ENCODE measurements at regions not wholly inside any gene's neighbourhood (a gene's known extent, or its start where the extent isn't known, plus 50 kb on each side); places are given as distances from the start of the nearest gene placed in this dataset.

GRCh38 chr5:164966611-164967010 lies 1461.2 kb downstream of the MAT2B start:
- Histone ChIP-seq H3K4me3 (ENCODE audit: low read length) (no peak overlapping the region), H3K36me3 (ENCODE audit: insufficient read depth, low read length) (no peaks in the 10 kb centered on the region), H3K9me3 (ENCODE audit: low read length) (no peaks in the 10 kb centered on the region), H2AFZ (ENCODE audit: low read depth, low read length) (no peak overlapping the region), H3K4me1 (ENCODE audit: insufficient read depth, low read length) (no peaks in the 10 kb centered on the region), H3K27me3 (ENCODE audit: insufficient read depth, low read length) (no peaks in the 10 kb centered on the region)

- Histone ChIP-seq H2AFZ (ENCODE audit: low read depth, low read length) (no peak overlapping the region), H3K4me3 (ENCODE audit: low read length) (no peak overlapping the region), H3K4me1 (ENCODE audit: insufficient read depth, low read length) (no peaks in the 10 kb centered on the region), H3K36me3 (ENCODE audit: insufficient read depth, low read length) (no peaks in the 10 kb centered on the region), H3K9me3 (ENCODE audit: low read length) (no peaks in the 10 kb centered on the region), H3K27me3 (ENCODE audit: insufficient read depth, low read length) (no peaks in the 10 kb centered on the region)
Measured at GRCh38 chr5:164967354-164967753, 1461.9 kb downstream of the MAT2B start.

GRCh38 chr5:164972973-164973372 lies 1467.6 kb downstream of the MAT2B start:
- H3K4me3 ChIP-seq (ENCODE audit: low read length), result no peak overlapping the region
- no peaks in the 10 kb centered on the region for H3K27me3 ChIP-seq (ENCODE audit: insufficient read depth, low read length)
- H3K4me1 ChIP-seq (ENCODE audit: insufficient read depth, low read length), result no peaks in the 10 kb centered on the region
- no peaks in the 10 kb centered on the region for H3K36me3 ChIP-seq (ENCODE audit: insufficient read depth, low read length)
- H3K9me3 ChIP-seq (ENCODE audit: low read length), result peaks cover 4% of the 10 kb centered on the region
- H2AFZ ChIP-seq (ENCODE audit: low read depth, low read length), result no peak overlapping the region

GRCh38 chr5:164975986-164976385 lies 1470.6 kb downstream of the MAT2B start:
- Histone ChIP-seq H3K4me1 (ENCODE audit: insufficient read depth, low read length) (no peaks in the 10 kb centered on the region), H3K4me3 (ENCODE audit: low read length) (no peak overlapping the region), H3K9me3 (ENCODE audit: low read length) (peaks cover 4% of the 10 kb centered on the region), H2AFZ (ENCODE audit: low read depth, low read length) (no peak overlapping the region), H3K36me3 (ENCODE audit: insufficient read depth, low read length) (no peaks in the 10 kb centered on the region), H3K27me3 (ENCODE audit: insufficient read depth, low read length) (no peaks in the 10 kb centered on the region)

GRCh38 chr5:164980480-164980879 lies 1475.1 kb downstream of the MAT2B start:
- H2AFZ ChIP-seq (ENCODE audit: low read depth, low read length), result no peak overlapping the region
- H3K4me1 ChIP-seq (ENCODE audit: insufficient read depth, low read length), result no peaks in the 10 kb centered on the region
- H3K4me3 ChIP-seq (ENCODE audit: low read length), result no peak overlapping the region
- no peaks in the 10 kb centered on the region for H3K36me3 ChIP-seq (ENCODE audit: insufficient read depth, low read length)
- peaks cover 2% of the 10 kb centered on the region for H3K9me3 ChIP-seq (ENCODE audit: low read length)
- no peaks in the 10 kb centered on the region for H3K27me3 ChIP-seq (ENCODE audit: insufficient read depth, low read length)

GRCh38 chr5:164998142-164998541 lies 1492.7 kb downstream of the MAT2B start:
- Histone ChIP-seq H3K4me1 (ENCODE audit: insufficient read depth, low read length) (no peaks in the 10 kb centered on the region), H3K36me3 (ENCODE audit: insufficient read depth, low read length) (no peaks in the 10 kb centered on the region), H2AFZ (ENCODE audit: low read depth, low read length) (no peak overlapping the region), H3K9me3 (ENCODE audit: low read length) (no peaks in the 10 kb centered on the region), H3K27me3 (ENCODE audit: insufficient read depth, low read length) (no peaks in the 10 kb centered on the region), H3K4me3 (ENCODE audit: low read length) (no peak overlapping the region)

GRCh38 chr5:164998590-164998989 lies 1493.2 kb downstream of the MAT2B start:
- no peaks in the 10 kb centered on the region for H3K36me3 ChIP-seq (ENCODE audit: insufficient read depth, low read length)

GRCh38 chr5:165000479-165001190 lies 1495.2 kb downstream of the MAT2B start:
- Histone ChIP-seq H3K36me3 (ENCODE audit: insufficient read depth, low read length) (no peaks in the 10 kb centered on the region), H3K9me3 (ENCODE audit: low read length) (no peaks in the 10 kb centered on the region), H3K4me1 (ENCODE audit: insufficient read depth, low read length) (no peaks in the 10 kb centered on the region), H2AFZ (ENCODE audit: low read depth, low read length) (no peak overlapping the region), H3K4me3 (ENCODE audit: low read length) (no peak overlapping the region), H3K27me3 (ENCODE audit: insufficient read depth, low read length) (no peaks in the 10 kb centered on the region)

More at GRCh38 chr5:164998590-164998989, 1493.2 kb downstream of the MAT2B start:
- Histone ChIP-seq H3K27me3 (ENCODE audit: insufficient read depth, low read length) (no peaks in the 10 kb centered on the region), H2AFZ (ENCODE audit: low read depth, low read length) (no peak overlapping the region), H3K4me3 (ENCODE audit: low read length) (no peak overlapping the region), H3K9me3 (ENCODE audit: low read length) (no peaks in the 10 kb centered on the region), H3K4me1 (ENCODE audit: insufficient read depth, low read length) (no peaks in the 10 kb centered on the region)

- Histone ChIP-seq H3K27me3 (ENCODE audit: insufficient read depth, low read length) (no peaks in the 10 kb centered on the region), H3K4me3 (ENCODE audit: low read length) (no peak overlapping the region), H3K36me3 (ENCODE audit: insufficient read depth, low read length) (no peaks in the 10 kb centered on the region), H2AFZ (ENCODE audit: low read depth, low read length) (no peak overlapping the region), H3K9me3 (ENCODE audit: low read length) (no peaks in the 10 kb centered on the region), H3K4me1 (ENCODE audit: insufficient read depth, low read length) (no peaks in the 10 kb centered on the region)
Measured at GRCh38 chr5:165003283-165003682, 1497.9 kb downstream of the MAT2B start.

GRCh38 chr5:165004175-165004574 lies 1498.8 kb downstream of the MAT2B start:
- Histone ChIP-seq H3K4me3 (ENCODE audit: low read length) (no peak overlapping the region), H3K4me1 (ENCODE audit: insufficient read depth, low read length) (no peaks in the 10 kb centered on the region), H2AFZ (ENCODE audit: low read depth, low read length) (no peak overlapping the region), H3K27me3 (ENCODE audit: insufficient read depth, low read length) (no peaks in the 10 kb centered on the region), H3K36me3 (ENCODE audit: insufficient read depth, low read length) (no peaks in the 10 kb centered on the region), H3K9me3 (ENCODE audit: low read length) (no peaks in the 10 kb centered on the region)

GRCh38 chr5:165014439-165014838 lies 1509.0 kb downstream of the MAT2B start:
- H3K4me3 ChIP-seq (ENCODE audit: low read length), result no peak overlapping the region
- no peak overlapping the region for H2AFZ ChIP-seq (ENCODE audit: low read depth, low read length)
- H3K36me3 ChIP-seq (ENCODE audit: insufficient read depth, low read length), result no peaks in the 10 kb centered on the region
- H3K9me3 ChIP-seq (ENCODE audit: low read length), result no peaks in the 10 kb centered on the region
- no peaks in the 10 kb centered on the region for H3K4me1 ChIP-seq (ENCODE audit: insufficient read depth, low read length)
- H3K27me3 ChIP-seq (ENCODE audit: insufficient read depth, low read length), result no peaks in the 10 kb centered on the region

GRCh38 chr5:165015126-165015525 lies 1509.7 kb downstream of the MAT2B start:
- no peak overlapping the region for H2AFZ ChIP-seq (ENCODE audit: low read depth, low read length)
- no peaks in the 10 kb centered on the region for H3K27me3 ChIP-seq (ENCODE audit: insufficient read depth, low read length)
- no peaks in the 10 kb centered on the region for H3K36me3 ChIP-seq (ENCODE audit: insufficient read depth, low read length)
- peaks cover under 1% of the 10 kb centered on the region for H3K9me3 ChIP-seq (ENCODE audit: low read length)
- no peaks in the 10 kb centered on the region for H3K4me1 ChIP-seq (ENCODE audit: insufficient read depth, low read length)
- no peak overlapping the region for H3K4me3 ChIP-seq (ENCODE audit: low read length)

GRCh38 chr5:165015547-165015946 lies 1510.1 kb downstream of the MAT2B start:
- Histone ChIP-seq H3K27me3 (ENCODE audit: insufficient read depth, low read length) (no peaks in the 10 kb centered on the region), H3K4me3 (ENCODE audit: low read length) (no peak overlapping the region), H3K4me1 (ENCODE audit: insufficient read depth, low read length) (no peaks in the 10 kb centered on the region), H3K36me3 (ENCODE audit: insufficient read depth, low read length) (no peaks in the 10 kb centered on the region), H2AFZ (ENCODE audit: low read depth, low read length) (no peak overlapping the region), H3K9me3 (ENCODE audit: low read length) (peaks cover 2% of the 10 kb centered on the region)

GRCh38 chr5:165026971-165027370 lies 1521.6 kb downstream of the MAT2B start:
- Histone ChIP-seq H3K27me3 (ENCODE audit: insufficient read depth, low read length) (no peaks in the 10 kb centered on the region), H3K4me3 (ENCODE audit: low read length) (no peak overlapping the region), H3K9me3 (ENCODE audit: low read length) (no peaks in the 10 kb centered on the region), H2AFZ (ENCODE audit: low read depth, low read length) (no peak overlapping the region), H3K4me1 (ENCODE audit: insufficient read depth, low read length) (no peaks in the 10 kb centered on the region), H3K36me3 (ENCODE audit: insufficient read depth, low read length) (no peaks in the 10 kb centered on the region)

All from neuron (in vitro differentiated cells).